ENCODE measurements at regions not wholly inside any gene's neighbourhood (a gene's known extent, or its start where the extent isn't known, plus 50 kb on each side); places are given as distances from the start of the nearest gene placed in this dataset.
"Not testable (repeated sequence)": the region's sequence is repeated elsewhere in the genome, so short reads cannot be mapped to it uniquely, and the experiment has no call there.

- TF ChIP-seq CTCF (IDR thresholded peaks at IDR 0.05; ENCODE audit: low read depth, low read length), result no peak
- no peaks in the 10 kb centered on the region for H3K27me3 ChIP-seq (ENCODE audit: insufficient read depth, low read depth, severe bottlenecking)
- no peak overlapping the region for H3K27ac ChIP-seq
- H3K36me3 ChIP-seq, result no peaks in the 10 kb centered on the region
- no peak overlapping the region for H3K4me3 ChIP-seq (ENCODE audit: low read depth, low read length)
- DNase-seq, result no peak
- H3K9me3 ChIP-seq (ENCODE audit: severe bottlenecking), result no peaks in the 10 kb centered on the region
Measured at GRCh38 chr7:34343667-34344066, 314.4 kb upstream of the NPSR1 start.

GRCh38 chr7:34354011-34354410 lies 304.0 kb upstream of the NPSR1 start:
- DNase-seq, result no peak
- Histone ChIP-seq H3K4me3 (ENCODE audit: low read depth, low read length) (no peak overlapping the region), H3K36me3 (no peaks in the 10 kb centered on the region), H3K27ac (no peak overlapping the region), H3K27me3 (ENCODE audit: insufficient read depth, low read depth, severe bottlenecking) (no peaks in the 10 kb centered on the region), H3K9me3 (ENCODE audit: severe bottlenecking) (no peaks in the 10 kb centered on the region)
- no peak for TF ChIP-seq CTCF (IDR thresholded peaks at IDR 0.05; ENCODE audit: low read depth, low read length)

- TF ChIP-seq CTCF (IDR thresholded peaks at IDR 0.05; ENCODE audit: low read depth, low read length), result no peak
- H3K27me3 ChIP-seq (ENCODE audit: insufficient read depth, low read depth, severe bottlenecking), result no peaks in the 10 kb centered on the region
- no peak overlapping the region for H3K27ac ChIP-seq
- H3K36me3 ChIP-seq, result no peaks in the 10 kb centered on the region
- no peaks in the 10 kb centered on the region for H3K9me3 ChIP-seq (ENCODE audit: severe bottlenecking)
- no peak for DNase-seq
- no peak overlapping the region for H3K4me3 ChIP-seq (ENCODE audit: low read depth, low read length)
Measured at GRCh38 chr7:34354899-34355298, 303.1 kb upstream of the NPSR1 start.

- Histone ChIP-seq H3K27ac (no peak overlapping the region), H3K9me3 (ENCODE audit: severe bottlenecking) (no peaks in the 10 kb centered on the region), H3K36me3 (no peaks in the 10 kb centered on the region), H3K4me3 (ENCODE audit: low read depth, low read length) (no peak overlapping the region), H3K27me3 (ENCODE audit: insufficient read depth, low read depth, severe bottlenecking) (no peaks in the 10 kb centered on the region)
- no peak for TF ChIP-seq CTCF (IDR thresholded peaks at IDR 0.05; ENCODE audit: low read depth, low read length)
- DNase-seq, result no peak
Measured at GRCh38 chr7:34357068-34357467, 300.9 kb upstream of the NPSR1 start.

- H3K27me3 ChIP-seq (ENCODE audit: insufficient read depth, low read depth, severe bottlenecking), result no peaks in the 10 kb centered on the region
- TF ChIP-seq CTCF (IDR thresholded peaks at IDR 0.05; ENCODE audit: low read depth, low read length), result no peak
- H3K9me3 ChIP-seq (ENCODE audit: severe bottlenecking), result no peaks in the 10 kb centered on the region
- no peak overlapping the region for H3K4me3 ChIP-seq (ENCODE audit: low read depth, low read length)
- H3K27ac ChIP-seq, result no peak overlapping the region
- H3K36me3 ChIP-seq, result no peaks in the 10 kb centered on the region
- no peak for DNase-seq
Measured at GRCh38 chr7:34357946-34358345, 300.1 kb upstream of the NPSR1 start.

GRCh38 chr7:34358578-34358977 lies 299.4 kb upstream of the NPSR1 start:
- not testable (repeated sequence) for H3K36me3 ChIP-seq; H3K9me3 ChIP-seq (ENCODE audit: severe bottlenecking); DNase-seq; H3K27me3 ChIP-seq (ENCODE audit: insufficient read depth, low read depth, severe bottlenecking); H3K27ac ChIP-seq; H3K4me3 ChIP-seq (ENCODE audit: low read depth, low read length)

Data from WERI-Rb-1 (cell line).